Smooth muscle cell (in vitro differentiated cells): ENCODE measurements at regions not wholly inside any gene's neighbourhood (a gene's known extent, or its start where the extent isn't known, plus 50 kb on each side); places are given as distances from the start of the nearest gene placed in this dataset.

Experiments used
- DNase-seq: peaks from one replicate; lab custom pipeline; 2025; ENCODE audit not compliant: unreplicated experiment; lab: John Stamatoyannopoulos, UW
- H2AFZ ChIP-seq: fragments of 200-600 bp; sonication (generic); 2 replicates; pipeline ENCODE4 v1.6.0; 2016; ENCODE audit warnings: antibody characterized with exemption, low read depth, mild to moderate bottlenecking
- H3F3A ChIP-seq: fragments of 200-600 bp; sonication (generic); 2 replicates; pipeline ENCODE4 v1.6.0; 2017; ENCODE audit warnings: antibody characterized with exemption, low read depth
- H3K27ac ChIP-seq: fragments of 200-600 bp; sonication (generic); 2 replicates; pipeline ENCODE4 v1.5.1; 2016; ENCODE audit warnings: low read depth, mild to moderate bottlenecking
- H3K27me3 ChIP-seq: fragments of 200-600 bp; sonication (generic); 2 replicates; pipeline ENCODE4 v1.6.1; 2016; ENCODE audit warnings: low read depth, mild to moderate bottlenecking
- H3K36me3 ChIP-seq: fragments of 200-600 bp; sonication (generic); 2 replicates; pipeline ENCODE4 v1.5.1; 2016; ENCODE audit warnings: low read depth
- H3K4me1 ChIP-seq: fragments of 200-600 bp; sonication (generic); 2 replicates; pipeline ENCODE4 v1.5.1; 2016; ENCODE audit warnings: low read depth
- H3K4me2 ChIP-seq: fragments of 200-600 bp; sonication (generic); 2 replicates; pipeline ENCODE4 v1.6.0; 2016; ENCODE audit warnings: mild to moderate bottlenecking
- H3K4me3 ChIP-seq: fragments of 200-600 bp; sonication (generic); 2 replicates; pipeline ENCODE4 v1.5.1; 2016; ENCODE audit warnings: mild to moderate bottlenecking
- H3K79me2 ChIP-seq: fragments of 200-600 bp; sonication (generic); 2 replicates; pipeline ENCODE4 v1.6.0; 2016; ENCODE audit warnings: low read depth, mild to moderate bottlenecking
- H3K9ac ChIP-seq: fragments of 200-600 bp; sonication (generic); 2 replicates; pipeline ENCODE4 v1.6.0; 2016; ENCODE audit warnings: low read depth
- H3K9me3 ChIP-seq: fragments of 200-600 bp; sonication (generic); replicated peaks from 2 replicates; pipeline ENCODE4 v1.5.1; 2016; ENCODE audit warnings: low read depth
- H4K20me1 ChIP-seq: fragments of 200-600 bp; sonication (generic); 2 replicates; pipeline ENCODE4 v1.6.0; 2016; ENCODE audit warnings: low read depth
- WGBS: methylation state at CpG from one replicate; pipeline ENCODE4 v1.1.7; 2016; ENCODE audit warnings: low lambda C conversion rate; 5-methylcytosine and 5-hydroxymethylcytosine counted together
- TF ChIP-seq, protein P1 (sequence below): fragments of 200-600 bp; sonication (generic); IDR thresholded peaks from 2 replicates; pipeline ENCODE4 v1.5.1; 2017; ENCODE audit warnings: borderline replicate concordance, mild to moderate bottlenecking, antibody characterized with exemption; ENCODE audit not compliant: insufficient read depth, poor library complexity, severe bottlenecking

DNA sequence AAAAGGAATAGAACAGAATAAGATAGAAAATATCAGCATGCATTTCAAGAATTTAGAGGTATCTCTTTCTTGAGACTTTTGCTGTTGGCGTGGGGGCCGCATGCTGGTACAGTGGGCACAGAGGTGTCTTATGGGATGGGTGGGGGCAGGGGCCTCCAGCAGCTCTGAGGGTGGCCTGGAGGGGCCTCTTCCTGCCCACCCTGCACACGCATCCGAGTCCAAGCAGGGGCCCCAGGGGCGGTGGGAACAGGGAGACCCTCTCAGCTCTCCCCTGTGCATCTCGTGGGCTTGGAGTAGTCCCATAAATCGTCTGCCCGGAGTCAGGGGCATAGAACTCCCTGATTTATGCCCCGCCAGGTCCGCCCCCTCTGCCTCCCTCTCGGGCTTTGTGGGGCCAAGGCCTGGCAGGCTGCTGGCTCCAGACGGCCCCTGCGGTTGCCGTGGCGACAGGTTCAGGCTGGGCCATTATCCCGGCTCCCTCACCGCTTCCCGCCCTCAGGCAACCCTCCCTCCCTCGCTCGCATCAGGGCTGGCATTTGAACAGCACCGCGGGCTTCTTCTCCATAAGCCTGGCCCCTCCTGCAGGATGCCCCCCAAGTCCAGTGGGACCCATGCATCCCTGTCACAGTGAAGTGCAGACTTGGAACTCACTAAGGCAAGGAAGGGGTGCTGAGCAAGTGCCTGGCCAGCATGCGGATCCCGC, 133.2 kb upstream of the ZBTB40 start:
- Histone ChIP-seq H2AFZ (no peak overlapping the region), H3K9me3 (no peaks in the 10 kb centered on the region), H3K9ac (no peak overlapping the region), H3K36me3 (no peaks in the 10 kb centered on the region), H3K4me3 (no peak overlapping the region), H4K20me1 (no peaks in the 10 kb centered on the region), H3K4me1 (peaks cover 7% of the 10 kb centered on the region), H3F3A (no peaks in the 10 kb centered on the region), H3K27ac (no peak overlapping the region), H3K79me2 (no peaks in the 10 kb centered on the region), H3K4me2 (no peak overlapping the region), H3K27me3 (peaks cover 9% of the 10 kb centered on the region)
- WGBS = 37% methylated on average over 23 of the region's 24 CpGs
- TF ChIP-seq, protein P1, sequence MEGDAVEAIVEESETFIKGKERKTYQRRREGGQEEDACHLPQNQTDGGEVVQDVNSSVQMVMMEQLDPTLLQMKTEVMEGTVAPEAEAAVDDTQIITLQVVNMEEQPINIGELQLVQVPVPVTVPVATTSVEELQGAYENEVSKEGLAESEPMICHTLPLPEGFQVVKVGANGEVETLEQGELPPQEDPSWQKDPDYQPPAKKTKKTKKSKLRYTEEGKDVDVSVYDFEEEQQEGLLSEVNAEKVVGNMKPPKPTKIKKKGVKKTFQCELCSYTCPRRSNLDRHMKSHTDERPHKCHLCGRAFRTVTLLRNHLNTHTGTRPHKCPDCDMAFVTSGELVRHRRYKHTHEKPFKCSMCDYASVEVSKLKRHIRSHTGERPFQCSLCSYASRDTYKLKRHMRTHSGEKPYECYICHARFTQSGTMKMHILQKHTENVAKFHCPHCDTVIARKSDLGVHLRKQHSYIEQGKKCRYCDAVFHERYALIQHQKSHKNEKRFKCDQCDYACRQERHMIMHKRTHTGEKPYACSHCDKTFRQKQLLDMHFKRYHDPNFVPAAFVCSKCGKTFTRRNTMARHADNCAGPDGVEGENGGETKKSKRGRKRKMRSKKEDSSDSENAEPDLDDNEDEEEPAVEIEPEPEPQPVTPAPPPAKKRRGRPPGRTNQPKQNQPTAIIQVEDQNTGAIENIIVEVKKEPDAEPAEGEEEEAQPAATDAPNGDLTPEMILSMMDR = no peak
- DNase-seq = no peak

DNA sequence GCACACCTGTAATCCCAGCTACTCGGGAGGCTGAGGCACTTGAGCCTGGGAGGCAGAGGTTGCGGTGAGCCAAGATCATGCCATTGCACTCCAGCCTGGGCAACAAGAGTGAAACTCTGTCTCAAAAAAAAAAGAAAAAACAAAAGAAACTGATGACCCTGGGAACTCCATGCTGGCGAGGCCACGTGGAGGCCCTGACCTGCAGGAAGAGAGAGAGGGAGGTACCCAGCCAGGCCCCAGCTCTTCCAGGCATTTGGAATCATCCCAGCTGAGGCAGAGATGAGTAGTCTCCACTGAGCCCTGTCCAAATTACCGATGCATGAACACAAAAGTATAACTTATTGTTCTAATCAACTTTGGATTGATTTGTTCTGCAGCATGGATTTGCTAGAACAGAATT, 132.0 kb upstream of the ZBTB40 start:
- no peak overlapping the region for H3K4me2 ChIP-seq
- TF ChIP-seq, protein P1 = no peak
- H3K27me3 ChIP-seq = peaks cover 9% of the 10 kb centered on the region
- H3K79me2 ChIP-seq = no peaks in the 10 kb centered on the region
- H3K9me3 ChIP-seq = no peaks in the 10 kb centered on the region
- H3K4me3 ChIP-seq = no peak overlapping the region
- H3F3A ChIP-seq = no peaks in the 10 kb centered on the region
- DNase-seq = no peak
- H3K36me3 ChIP-seq = no peaks in the 10 kb centered on the region
- no peaks in the 10 kb centered on the region for H4K20me1 ChIP-seq
- H3K9ac ChIP-seq = no peak overlapping the region
- H3K4me1 ChIP-seq = peaks cover 7% of the 10 kb centered on the region
- H3K27ac ChIP-seq = no peak overlapping the region
- H2AFZ ChIP-seq = no peak overlapping the region
- WGBS = 88% methylated on average over 5 of the region's 5 CpGs

GRCh38 chr1:22320587-22321344, 130.9 kb upstream of the ZBTB40 start:
- TF ChIP-seq, protein P1 = no peak
- H4K20me1 ChIP-seq = no peaks in the 10 kb centered on the region
- no peak overlapping the region for H2AFZ ChIP-seq
- DNase-seq = no peak
- H3F3A ChIP-seq = no peaks in the 10 kb centered on the region
- no peaks in the 10 kb centered on the region for H3K9me3 ChIP-seq
- H3K4me2 ChIP-seq = no peak overlapping the region
- H3K79me2 ChIP-seq = no peaks in the 10 kb centered on the region
- peaks cover 7% of the 10 kb centered on the region for H3K4me1 ChIP-seq
- H3K4me3 ChIP-seq = no peak overlapping the region
- peaks cover 9% of the 10 kb centered on the region for H3K27me3 ChIP-seq
- 66% methylated on average over 9 of the region's 9 CpGs for WGBS
- no peaks in the 10 kb centered on the region for H3K36me3 ChIP-seq
- no peak overlapping the region for H3K9ac ChIP-seq
- no peak overlapping the region for H3K27ac ChIP-seq
